IMR-90 (cell line): ENCODE measurements at regions not wholly inside any gene's neighbourhood (a gene's known extent, or its start where the extent isn't known, plus 50 kb on each side); places are given as distances from the start of the nearest gene placed in this dataset.

Experiments
- BHLHE40 ChIP-seq: fragments of 150-350 bp; IDR thresholded peaks from 2 replicates; pipeline ENCODE4 v1.6.1; 2016; ENCODE audit warnings: mild to moderate bottlenecking, low read depth, low read length
- CEBPB ChIP-seq: IDR thresholded peaks from 2 replicates; pipeline ENCODE4 v1.6.1; 2012; ENCODE audit warnings: low read depth, low read length, improper control_type of control experiment
- CTCF ChIP-seq: conservative IDR thresholded peaks from 2 replicates; pipeline ENCODE4 v1.5.1; 2012; ENCODE audit warnings: mild to moderate bottlenecking, low read depth, low read length, improper control_type of control experiment
- MAFK ChIP-seq: IDR thresholded peaks from 2 replicates; pipeline ENCODE4 v1.6.1; 2012; ENCODE audit warnings: low read depth, low read length, improper control_type of control experiment
- MAZ ChIP-seq: IDR thresholded peaks from 2 replicates; pipeline ENCODE4 v1.6.1; 2012; ENCODE audit warnings: low read depth, mild to moderate bottlenecking, low read length, improper control_type of control experiment, moderate library complexity, borderline replicate concordance
- MXI1 ChIP-seq: IDR thresholded peaks from 2 replicates; pipeline ENCODE4 v1.6.1; 2012; ENCODE audit warnings: low read depth, mild to moderate bottlenecking, low read length, moderate library complexity, borderline replicate concordance
- POLR2A ChIP-seq: IDR thresholded peaks from 2 replicates; pipeline ENCODE4 v1.6.1; 2012; ENCODE audit warnings: mild to moderate bottlenecking, low read depth, low read length
- RAD21 ChIP-seq: IDR thresholded peaks from 2 replicates; pipeline ENCODE4 v1.6.1; 2012; ENCODE audit warnings: low read length, improper control_type of control experiment
- RCOR1 ChIP-seq: IDR thresholded peaks from 2 replicates; pipeline ENCODE4 v1.6.1; 2012; ENCODE audit warnings: mild to moderate bottlenecking, low read length, improper control_type of control experiment; ENCODE audit not compliant: insufficient replicate concordance
- RFX5 ChIP-seq: IDR thresholded peaks from 2 replicates; pipeline ENCODE4 v1.8.0; 2012; ENCODE audit warnings: low read depth, mild to moderate bottlenecking, low read length, moderate library complexity
- SMC3 ChIP-seq: fragments of 150-350 bp; IDR thresholded peaks from 2 replicates; pipeline ENCODE4 v1.6.1; 2016; ENCODE audit warnings: low read depth, mild to moderate bottlenecking, antibody characterized with exemption, low read length, moderate library complexity
- USF2 ChIP-seq: fragments of 150-350 bp; IDR thresholded peaks from 2 replicates; pipeline ENCODE4 v1.6.1; 2017; ENCODE audit warnings: mild to moderate bottlenecking, antibody characterized with exemption, low read length, low read depth
- TF ChIP-seq, protein P1 (sequence below): fragments of 150-350 bp; IDR thresholded peaks from 2 replicates; pipeline ENCODE4 v1.6.1; 2016; ENCODE audit warnings: low read depth, mild to moderate bottlenecking, low read length, moderate library complexity, borderline replicate concordance

GRCh38 chr3:110667216-110667615, 404.4 kb upstream of the NECTIN3 start:
- no peak for TF ChIP-seq RAD21
- no peak for TF ChIP-seq BHLHE40
- TF ChIP-seq CEBPB: no peak
- no peak for TF ChIP-seq CTCF
- TF ChIP-seq, protein P1, sequence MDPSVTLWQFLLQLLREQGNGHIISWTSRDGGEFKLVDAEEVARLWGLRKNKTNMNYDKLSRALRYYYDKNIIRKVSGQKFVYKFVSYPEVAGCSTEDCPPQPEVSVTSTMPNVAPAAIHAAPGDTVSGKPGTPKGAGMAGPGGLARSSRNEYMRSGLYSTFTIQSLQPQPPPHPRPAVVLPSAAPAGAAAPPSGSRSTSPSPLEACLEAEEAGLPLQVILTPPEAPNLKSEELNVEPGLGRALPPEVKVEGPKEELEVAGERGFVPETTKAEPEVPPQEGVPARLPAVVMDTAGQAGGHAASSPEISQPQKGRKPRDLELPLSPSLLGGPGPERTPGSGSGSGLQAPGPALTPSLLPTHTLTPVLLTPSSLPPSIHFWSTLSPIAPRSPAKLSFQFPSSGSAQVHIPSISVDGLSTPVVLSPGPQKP: no peak
- no peak for TF ChIP-seq MAFK
- no peak for TF ChIP-seq RFX5
- no peak for TF ChIP-seq POLR2A
- no peak for TF ChIP-seq SMC3
- TF ChIP-seq MXI1: no peak
- TF ChIP-seq RCOR1: no peak
- no peak for TF ChIP-seq MAZ
- no peak for TF ChIP-seq USF2
